ENCODE measurements at regions not wholly inside any gene's neighbourhood (a gene's known extent, or its start where the extent isn't known, plus 50 kb on each side); places are given as distances from the start of the nearest gene placed in this dataset.

- TF ChIP-seq CTCF (IDR thresholded peaks at IDR 0.05): no peak
- no peak for TF ChIP-seq POLR2A (IDR thresholded peaks at IDR 0.05)
Observed at GRCh38 chr18:64714086-64714485, 565.2 kb upstream of the LINC00305 start.

Data from adrenal gland (tissue), 5 donors.